ENCODE measurements at regions not wholly inside any gene's neighbourhood (a gene's known extent, or its start where the extent isn't known, plus 50 kb on each side); places are given as distances from the start of the nearest gene placed in this dataset.

- Histone ChIP-seq H3K4me2 (no peak overlapping the region), H3K9me2 (ENCODE audit: insufficient read depth) (no peaks in the 10 kb centered on the region), H3K27me3 (ENCODE audit: insufficient read depth) (no peaks in the 10 kb centered on the region), H3F3A (replicated peaks; ENCODE audit: low read depth) (no peaks in the 10 kb centered on the region), H3K27ac (ENCODE audit: low read depth) (no peak overlapping the region), H3K79me2 (replicated peaks; ENCODE audit: insufficient read depth) (no peaks in the 10 kb centered on the region), H3K4me1 (ENCODE audit: insufficient read depth) (peaks cover 8% of the 10 kb centered on the region), H3K4me3 (no peak overlapping the region), H2AFZ (no peak overlapping the region), H3K36me3 (ENCODE audit: insufficient read depth) (no peaks in the 10 kb centered on the region), H4K20me1 (replicated peaks; ENCODE audit: insufficient read depth) (no peaks in the 10 kb centered on the region)
- Mint-ChIP-seq H3K9me3 (no peaks in the 10 kb centered on the region), H3K27me3 (ENCODE audit: insufficient read depth, low read depth, poor library complexity) (peaks cover 3% of the 10 kb centered on the region), H3K4me3 (no peak overlapping the region), H3K27ac (no peak overlapping the region), H3K4me1 (peaks cover 7% of the 10 kb centered on the region; the same call in 2 of the 3 replicates), H3K36me3 (ENCODE audit: low read depth) (no peaks in the 10 kb centered on the region)
- DNase-seq (ENCODE audit: low spot score) (no peak), ATAC-seq (no peak)
- TF ChIP-seq ETS1 (IDR thresholded peaks at IDR 0.05) (no peak), NANOG (IDR thresholded peaks at IDR 0.05; ENCODE audit: borderline replicate concordance) (no peak), POLR2AphosphoS5 (IDR thresholded peaks at IDR 0.05; ENCODE audit: low read depth) (no peak), EZH2 (IDR thresholded peaks at IDR 0.05; ENCODE audit: low read depth, unreplicated experiment) (no peak), EZH2phosphoT487 (IDR thresholded peaks at IDR 0.05; ENCODE audit: unreplicated experiment) (no peak), STAT1 (IDR thresholded peaks at IDR 0.05; ENCODE audit: unreplicated experiment) (no peak)
Measured at GRCh38 chr13:110034031-110034549, 247.7 kb upstream of the IRS2 start.

- H3K4me3 Mint-ChIP-seq, result no peak overlapping the region
- Histone ChIP-seq H3K4me2 (no peak overlapping the region), H3K79me2 (replicated peaks; ENCODE audit: insufficient read depth) (no peaks in the 10 kb centered on the region), H2AFZ (no peak overlapping the region), H3K4me3 (no peak overlapping the region), H3K9me2 (ENCODE audit: insufficient read depth) (no peaks in the 10 kb centered on the region), H3K36me3 (ENCODE audit: insufficient read depth) (no peaks in the 10 kb centered on the region), H3K27ac (ENCODE audit: low read depth) (no peak overlapping the region), H3K4me1 (ENCODE audit: insufficient read depth) (peaks cover 8% of the 10 kb centered on the region), H4K20me1 (replicated peaks; ENCODE audit: insufficient read depth) (no peaks in the 10 kb centered on the region), H3F3A (replicated peaks; ENCODE audit: low read depth) (no peaks in the 10 kb centered on the region), H3K27me3 (ENCODE audit: insufficient read depth) (no peaks in the 10 kb centered on the region)
- peaks cover 3% of the 10 kb centered on the region for H3K27me3 Mint-ChIP-seq (ENCODE audit: insufficient read depth, low read depth, poor library complexity)
- H3K27ac Mint-ChIP-seq, result no peak overlapping the region
- DNase-seq (ENCODE audit: low spot score) (no peak), ATAC-seq (no peak)
- no peaks in the 10 kb centered on the region for H3K9me3 Mint-ChIP-seq
- no peaks in the 10 kb centered on the region for H3K36me3 Mint-ChIP-seq (ENCODE audit: low read depth)
- H3K4me1 Mint-ChIP-seq, result peaks cover 8% of the 10 kb centered on the region; the same call in 2 of the 3 replicates
- TF ChIP-seq POLR2AphosphoS5 (IDR thresholded peaks at IDR 0.05; ENCODE audit: low read depth) (no peak), CTCF (conservative IDR thresholded peaks at IDR 0.05; ENCODE audit: low read depth in 2 of 2) (no peak), REST (IDR thresholded peaks at IDR 0.05; ENCODE audit: unreplicated experiment) (no peak), ZNF114 (CRISPR knock-in tag; IDR thresholded peaks at IDR 0.05) (no peak), NANOG (IDR thresholded peaks at IDR 0.05; ENCODE audit: borderline replicate concordance) (no peak)
Measured at GRCh38 chr13:110032969-110033368, 246.6 kb upstream of the IRS2 start.
